HuH-7.5 (cell line): ENCODE measurements at regions not wholly inside any gene's neighbourhood (a gene's known extent, or its start where the extent isn't known, plus 50 kb on each side); places are given as distances from the start of the nearest gene placed in this dataset.
"Not testable (repeated sequence)": the region's sequence is repeated elsewhere in the genome, so short reads cannot be mapped to it uniquely, and the experiment has no call there.

ENCODE experiments used
- DNase-seq: peaks from one replicate; pipeline ENCODE4 v3.0.0; 2011; ENCODE audit warnings: low spot score

DNA sequence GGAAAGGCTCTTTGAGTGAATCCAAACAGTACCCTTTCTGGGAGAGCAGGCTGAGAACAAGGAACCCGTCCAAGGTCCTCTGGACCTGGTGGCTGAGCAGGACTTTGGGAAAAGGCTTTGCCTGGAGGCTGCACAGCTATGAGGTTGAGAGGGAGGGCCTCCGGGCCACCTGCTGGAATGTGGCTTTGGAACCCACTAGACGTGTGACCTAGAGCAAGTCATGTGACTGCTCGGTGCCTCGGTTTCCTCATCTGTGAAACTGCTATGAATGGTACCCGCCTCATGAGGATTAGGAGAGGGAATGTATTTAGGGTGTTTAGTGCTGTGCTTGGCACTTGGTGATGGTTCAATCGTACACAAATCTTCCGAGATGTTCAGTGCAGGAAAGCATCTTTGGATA, 50.4 kb downstream of the HAPSTR1 start:
- DNase-seq: no peak

GRCh38 chr16:9144106-9144505, 52.7 kb downstream of the HAPSTR1 start:
- no peak for DNase-seq

- DNase-seq: no peak
Measured at GRCh38 chr16:9148374-9149015, 57.1 kb downstream of the HAPSTR1 start.

DNA sequence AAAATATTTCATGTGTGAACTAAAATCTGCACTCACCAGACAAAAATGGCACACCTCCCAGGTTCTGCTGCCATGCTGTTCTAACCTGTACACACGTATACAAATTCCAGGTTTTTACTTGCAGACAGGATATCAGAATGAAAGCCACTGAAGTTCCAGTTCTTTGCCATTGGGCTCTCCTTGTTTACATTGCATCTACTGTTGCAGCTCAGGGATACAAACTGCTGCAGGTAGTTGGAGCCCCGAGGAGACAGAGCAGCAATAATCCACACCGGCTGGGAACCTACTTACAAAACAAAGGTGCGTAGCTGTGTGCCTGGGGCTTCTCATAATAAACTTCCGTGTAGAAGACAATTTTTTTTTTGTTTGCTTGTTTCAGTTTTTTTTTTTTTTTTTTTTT, 59.6 kb downstream of the HAPSTR1 start:
- no peak for DNase-seq

DNA sequence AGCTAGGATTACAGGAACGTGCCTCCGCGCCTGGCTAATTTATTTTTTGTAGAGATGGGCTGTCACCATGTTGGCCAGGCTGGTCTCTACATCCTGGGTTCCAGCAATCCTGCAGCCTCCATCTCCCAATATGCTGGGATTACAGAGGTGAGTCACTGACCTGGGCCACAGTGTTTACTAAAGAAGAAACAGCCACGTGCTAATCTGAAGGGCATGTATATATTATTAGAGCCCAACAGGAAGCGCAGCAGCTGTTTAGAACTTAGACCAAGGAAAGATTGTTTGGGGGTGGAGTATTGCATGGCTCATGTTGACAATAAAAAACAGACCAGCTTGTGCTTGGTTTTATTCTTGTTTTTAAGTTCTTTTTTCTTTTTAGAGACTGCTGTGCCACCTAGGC, 60.2 kb downstream of the HAPSTR1 start:
- DNase-seq: no peak

- no peak for DNase-seq
Measured at GRCh38 chr16:9152649-9153501, 61.4 kb downstream of the HAPSTR1 start.

GRCh38 chr16:9153502-9153864, 62.0 kb downstream of the HAPSTR1 start:
- no peak for DNase-seq

- DNase-seq: no peak
Measured at GRCh38 chr16:9154567-9155410, 63.3 kb downstream of the HAPSTR1 start.

GRCh38 chr16:9155871-9156270, 64.4 kb downstream of the HAPSTR1 start:
- no peak for DNase-seq

DNA sequence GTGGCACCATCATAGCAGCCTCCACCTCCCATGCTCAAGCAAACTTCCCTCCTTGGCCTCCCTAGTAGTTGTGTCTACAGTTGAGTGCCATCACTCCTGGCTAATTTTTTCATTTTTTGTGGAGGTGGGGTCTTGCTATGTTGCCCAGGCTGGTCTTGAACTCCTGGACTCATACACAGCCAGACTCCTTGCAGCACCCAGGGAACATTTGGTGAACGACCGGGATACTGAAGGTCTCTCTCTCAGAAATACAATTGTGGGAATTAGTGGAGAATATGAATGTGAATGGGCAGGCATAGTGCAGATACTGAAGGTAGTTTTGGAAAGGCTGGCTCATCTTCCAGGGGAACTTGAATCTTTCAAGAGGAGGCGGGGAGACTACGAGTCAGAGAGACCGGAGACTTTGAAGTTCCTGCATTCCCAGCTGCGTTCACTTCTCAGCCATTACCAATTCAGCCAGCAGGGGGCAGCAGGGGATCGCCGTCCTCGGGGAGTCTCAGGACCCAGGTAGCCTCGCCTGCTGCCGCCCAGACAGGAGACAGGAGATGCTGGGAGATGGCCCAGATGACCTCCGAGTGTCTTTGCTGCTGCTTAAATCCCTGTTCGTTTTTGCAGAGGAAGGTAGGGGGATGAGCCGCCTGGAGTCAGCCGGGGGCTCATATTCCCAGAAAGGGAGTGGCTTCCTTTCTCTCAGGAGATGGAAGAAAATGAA, 68.6 kb downstream of the HAPSTR1 start:
- DNase-seq: peak; percentile 61

- DNase-seq: no peak
Measured at GRCh38 chr16:9160551-9160911, 69.1 kb downstream of the HAPSTR1 start.

DNA sequence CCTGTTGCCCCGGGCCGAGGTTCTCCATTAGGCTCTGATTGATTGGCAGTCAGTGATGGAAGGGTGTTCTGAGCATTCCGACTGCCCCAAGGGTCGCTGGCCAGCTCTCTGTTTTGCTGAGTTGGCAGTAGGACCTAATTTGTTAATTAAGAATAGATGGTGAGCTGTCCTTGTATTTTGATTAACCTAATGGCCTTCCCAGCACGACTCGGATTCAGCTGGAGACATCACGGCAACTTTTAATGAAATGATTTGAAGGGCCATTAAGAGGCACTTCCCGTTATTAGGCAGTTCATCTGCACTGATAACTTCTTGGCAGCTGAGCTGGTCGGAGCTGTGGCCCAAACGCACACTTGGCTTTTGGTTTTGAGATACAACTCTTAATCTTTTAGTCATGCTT, 74.2 kb downstream of the HAPSTR1 start:
- no peak for DNase-seq

DNA sequence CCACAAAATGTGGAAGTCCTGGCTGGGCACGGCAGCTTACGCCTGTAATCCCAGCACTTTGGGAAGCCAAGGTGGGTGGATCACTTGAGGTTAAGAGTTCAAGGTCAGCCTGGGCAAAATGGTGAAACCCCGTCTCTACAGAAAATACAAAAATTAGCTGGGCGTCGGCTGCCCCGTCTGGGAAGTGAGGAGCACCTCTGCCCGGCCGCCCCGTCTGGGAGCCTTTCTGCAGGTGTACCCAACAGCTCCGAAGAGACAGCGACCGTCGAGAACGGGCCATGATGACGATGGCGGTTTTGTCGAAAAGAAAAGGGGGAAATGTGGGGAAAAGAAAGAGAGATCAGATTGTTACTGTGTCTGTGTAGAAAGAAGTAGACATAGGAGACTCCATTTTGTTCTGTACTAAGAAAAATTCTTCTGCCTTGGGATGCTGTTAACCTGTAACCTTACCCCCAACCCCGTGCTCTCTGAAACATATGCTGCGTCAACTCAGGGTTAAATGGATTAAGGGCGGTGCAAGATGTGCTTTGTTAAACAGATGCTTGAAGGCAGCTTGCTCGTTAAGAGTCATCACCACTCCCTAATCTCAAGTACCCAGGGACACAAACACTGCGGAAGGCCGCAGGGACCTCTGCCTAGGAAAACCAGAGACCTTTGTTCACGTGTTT, 75.0 kb downstream of the HAPSTR1 start:
- DNase-seq: not testable (repeated sequence)

DNA sequence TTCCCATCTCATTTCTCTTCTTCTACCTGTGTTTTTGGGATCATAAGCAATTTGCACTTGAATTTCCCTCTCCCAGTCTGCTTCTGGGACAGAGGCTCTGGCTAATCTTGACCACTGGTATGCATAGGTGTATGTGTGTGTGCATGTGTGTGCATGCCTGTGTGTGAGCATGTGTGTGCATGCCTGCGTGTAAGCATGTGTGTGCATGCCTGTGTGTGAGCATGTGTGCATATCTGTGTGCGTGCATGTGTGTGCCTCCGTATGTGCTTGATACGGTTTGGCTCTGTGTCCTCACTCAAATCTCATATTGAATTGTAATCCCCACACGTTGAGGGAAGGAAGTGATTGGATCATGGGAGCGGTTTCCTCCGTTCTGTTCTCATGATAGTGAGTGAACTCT, 77.7 kb downstream of the HAPSTR1 start:
- DNase-seq: no peak

GRCh38 chr16:9170470-9170869, 79.0 kb downstream of the HAPSTR1 start:
- DNase-seq: no peak

GRCh38 chr16:9176547-9177418, 85.3 kb downstream of the HAPSTR1 start:
- DNase-seq: no peak

DNA sequence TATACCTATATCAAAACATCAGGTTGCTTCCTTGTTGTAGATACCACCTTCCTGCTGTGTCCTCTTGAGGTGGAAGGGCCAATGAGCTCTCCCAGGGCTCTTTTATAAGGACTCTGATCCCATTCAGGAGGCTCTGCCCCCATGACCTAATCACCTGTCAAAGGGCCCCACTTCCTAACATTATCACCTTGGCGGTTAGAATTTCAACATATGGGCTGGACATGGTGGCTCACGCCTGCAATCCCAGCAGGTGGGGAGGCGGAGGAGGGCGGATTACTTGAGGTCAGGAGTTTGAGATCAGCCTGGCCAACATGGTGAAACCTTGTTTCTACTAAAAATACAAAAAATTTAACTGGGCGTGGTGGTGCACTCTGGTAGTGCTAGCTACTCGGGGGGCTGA, 86.4 kb downstream of the HAPSTR1 start:
- DNase-seq: no peak

DNA sequence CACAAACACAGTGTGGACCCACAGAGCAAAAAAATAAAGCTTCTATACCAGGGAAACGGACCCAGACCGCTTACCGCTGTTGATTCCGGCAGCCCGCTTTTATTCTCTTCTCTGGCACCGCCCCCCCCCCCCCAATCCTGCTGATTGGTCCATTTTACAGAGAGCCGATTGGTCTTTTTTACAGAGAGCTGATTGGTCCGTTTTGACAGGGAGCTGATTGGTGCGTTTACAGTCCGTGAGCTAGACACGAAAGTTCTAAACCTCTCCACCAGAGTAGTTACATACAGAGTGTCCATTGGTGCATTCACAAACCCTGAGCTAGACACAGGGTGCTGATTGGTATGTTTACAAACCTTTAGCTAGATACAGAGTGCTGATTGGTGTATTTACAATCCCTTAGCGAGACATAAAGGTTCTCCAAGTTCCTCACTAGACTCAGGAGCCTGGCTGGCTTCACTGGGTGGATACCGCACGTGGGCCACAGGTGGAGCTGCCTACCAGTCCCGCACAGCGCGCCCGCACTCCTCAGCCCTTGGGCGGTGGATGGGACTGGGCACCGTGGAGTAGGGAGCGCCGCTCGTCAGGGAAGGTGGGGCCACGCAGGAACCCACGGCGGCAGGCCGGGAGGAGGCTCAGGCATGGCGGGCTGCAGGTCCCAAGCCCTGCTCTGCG, 92.4 kb downstream of the HAPSTR1 start:
- DNase-seq: no peak

DNA sequence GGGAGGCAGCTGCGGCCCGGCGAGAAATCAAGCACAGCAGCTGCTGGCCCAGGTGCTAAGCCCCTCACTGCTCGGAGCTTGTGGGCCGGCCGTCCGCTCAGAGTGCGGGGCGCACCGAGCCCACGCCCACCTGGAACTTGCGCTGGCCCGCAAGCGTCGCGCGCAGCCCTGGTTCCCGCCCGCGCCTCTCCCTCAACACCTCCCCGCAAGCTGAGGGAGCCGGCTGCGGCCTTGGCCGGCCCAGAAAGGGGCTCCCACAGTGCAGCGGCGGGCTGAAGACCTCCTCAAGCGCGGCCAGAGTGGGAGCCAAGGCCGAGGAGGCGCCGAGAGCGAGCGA, 92.9 kb downstream of the HAPSTR1 start:
- no peak for DNase-seq

- no peak for DNase-seq
Measured at GRCh38 chr16:9185381-9185780, 93.9 kb downstream of the HAPSTR1 start.
